ENCODE measurements at regions not wholly inside any gene's neighbourhood (a gene's known extent, or its start where the extent isn't known, plus 50 kb on each side); places are given as distances from the start of the nearest gene placed in this dataset.

DNA sequence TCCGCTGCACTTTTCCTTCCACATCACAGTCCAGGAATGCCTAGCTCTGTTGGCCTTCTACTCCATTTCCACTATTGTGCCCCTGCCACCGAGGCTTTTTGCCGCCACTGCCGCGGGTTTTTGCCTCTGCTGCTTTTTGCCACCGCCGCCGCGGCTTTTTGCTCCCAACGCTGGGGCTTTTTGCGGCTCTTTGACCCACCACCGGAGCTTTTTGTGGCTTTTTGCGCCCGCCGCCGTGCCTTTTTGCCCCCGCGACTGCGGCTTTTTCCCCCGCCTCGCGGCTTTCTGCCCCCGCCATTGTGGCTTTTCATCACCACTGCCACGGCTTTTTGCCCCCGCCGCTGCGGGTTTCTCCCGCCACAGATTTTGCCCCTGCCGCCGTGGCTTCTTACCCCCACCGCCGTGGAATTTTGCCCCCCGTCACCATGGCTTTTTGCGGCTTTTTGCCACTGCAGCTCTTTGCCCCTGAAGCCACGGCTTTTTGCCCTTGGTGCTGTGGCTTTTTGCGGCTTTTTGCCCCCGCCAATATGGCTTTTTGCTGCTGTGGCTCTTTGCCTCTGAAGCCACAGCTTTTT lies 2798.7 kb upstream of the TEKT4 start:
- no peak for TF ChIP-seq TAF1 (CRISPR knock-in tag; IDR thresholded peaks at IDR 0.05)
- no peak for TF ChIP-seq ZNF589 (CRISPR knock-in tag; conservative IDR thresholded peaks at IDR 0.05)
- no peak for TF ChIP-seq SMAD3 (CRISPR knock-in tag; IDR thresholded peaks at IDR 0.05)
- TF ChIP-seq ZBTB3 (CRISPR knock-in tag; IDR thresholded peaks at IDR 0.05; ENCODE audit: borderline replicate concordance, low read depth): no peak
- TF ChIP-seq CTCF (CRISPR knock-in tag; IDR thresholded peaks at IDR 0.05): no peak
- no peak for TF ChIP-seq ARHGAP35 (CRISPR knock-in tag; IDR thresholded peaks at IDR 0.05; ENCODE audit: borderline replicate concordance)
- no peak for TF ChIP-seq U2AF1 (optimal IDR thresholded peaks at IDR 0.05; ENCODE audit: low read depth, low read length)
- TF ChIP-seq, protein P1, sequence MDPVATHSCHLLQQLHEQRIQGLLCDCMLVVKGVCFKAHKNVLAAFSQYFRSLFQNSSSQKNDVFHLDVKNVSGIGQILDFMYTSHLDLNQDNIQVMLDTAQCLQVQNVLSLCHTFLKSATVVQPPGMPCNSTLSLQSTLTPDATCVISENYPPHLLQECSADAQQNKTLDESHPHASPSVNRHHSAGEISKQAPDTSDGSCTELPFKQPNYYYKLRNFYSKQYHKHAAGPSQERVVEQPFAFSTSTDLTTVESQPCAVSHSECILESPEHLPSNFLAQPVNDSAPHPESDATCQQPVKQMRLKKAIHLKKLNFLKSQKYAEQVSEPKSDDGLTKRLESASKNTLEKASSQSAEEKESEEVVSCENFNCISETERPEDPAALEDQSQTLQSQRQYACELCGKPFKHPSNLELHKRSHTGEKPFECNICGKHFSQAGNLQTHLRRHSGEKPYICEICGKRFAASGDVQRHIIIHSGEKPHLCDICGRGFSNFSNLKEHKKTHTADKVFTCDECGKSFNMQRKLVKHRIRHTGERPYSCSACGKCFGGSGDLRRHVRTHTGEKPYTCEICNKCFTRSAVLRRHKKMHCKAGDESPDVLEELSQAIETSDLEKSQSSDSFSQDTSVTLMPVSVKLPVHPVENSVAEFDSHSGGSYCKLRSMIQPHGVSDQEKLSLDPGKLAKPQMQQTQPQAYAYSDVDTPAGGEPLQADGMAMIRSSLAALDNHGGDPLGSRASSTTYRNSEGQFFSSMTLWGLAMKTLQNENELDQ (CRISPR knock-in tag; IDR thresholded peaks at IDR 0.05; ENCODE audit: borderline replicate concordance): no peak
- TF ChIP-seq ZNF792 (CRISPR knock-in tag; IDR thresholded peaks at IDR 0.05): no peak
- TF ChIP-seq PTBP1 (IDR thresholded peaks at IDR 0.05; ENCODE audit: low read depth, low read length, poor library complexity, severe bottlenecking): no peak
- no peak for TF ChIP-seq GATAD1 (CRISPR knock-in tag; IDR thresholded peaks at IDR 0.05)
